ENCODE measurements at regions not wholly inside any gene's neighbourhood (a gene's known extent, or its start where the extent isn't known, plus 50 kb on each side); places are given as distances from the start of the nearest gene placed in this dataset.
"Not testable (repeated sequence)": the region's sequence is repeated elsewhere in the genome, so short reads cannot be mapped to it uniquely, and the experiment has no call there.

DNA sequence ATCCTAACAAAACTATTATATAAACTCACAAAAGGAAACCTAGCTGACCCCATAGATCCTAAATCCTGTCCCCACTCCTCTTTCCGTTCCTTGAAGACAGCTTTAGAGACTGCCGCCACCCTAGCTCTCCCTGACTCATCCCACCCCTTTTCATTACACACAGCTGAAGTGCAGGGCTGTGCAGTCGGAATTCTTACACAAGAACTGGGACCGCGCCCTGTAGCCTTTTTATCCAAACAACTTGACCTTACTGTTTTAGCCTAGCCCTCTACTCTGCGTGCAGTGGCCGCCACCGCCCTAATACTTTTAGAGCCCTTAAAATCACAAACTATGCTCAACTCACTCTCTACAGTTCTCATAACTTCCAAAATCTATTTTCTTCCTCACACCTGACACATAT is 264.0 kb downstream of the SMARCA2 start:
- not testable (repeated sequence) for DNase-seq

DNA sequence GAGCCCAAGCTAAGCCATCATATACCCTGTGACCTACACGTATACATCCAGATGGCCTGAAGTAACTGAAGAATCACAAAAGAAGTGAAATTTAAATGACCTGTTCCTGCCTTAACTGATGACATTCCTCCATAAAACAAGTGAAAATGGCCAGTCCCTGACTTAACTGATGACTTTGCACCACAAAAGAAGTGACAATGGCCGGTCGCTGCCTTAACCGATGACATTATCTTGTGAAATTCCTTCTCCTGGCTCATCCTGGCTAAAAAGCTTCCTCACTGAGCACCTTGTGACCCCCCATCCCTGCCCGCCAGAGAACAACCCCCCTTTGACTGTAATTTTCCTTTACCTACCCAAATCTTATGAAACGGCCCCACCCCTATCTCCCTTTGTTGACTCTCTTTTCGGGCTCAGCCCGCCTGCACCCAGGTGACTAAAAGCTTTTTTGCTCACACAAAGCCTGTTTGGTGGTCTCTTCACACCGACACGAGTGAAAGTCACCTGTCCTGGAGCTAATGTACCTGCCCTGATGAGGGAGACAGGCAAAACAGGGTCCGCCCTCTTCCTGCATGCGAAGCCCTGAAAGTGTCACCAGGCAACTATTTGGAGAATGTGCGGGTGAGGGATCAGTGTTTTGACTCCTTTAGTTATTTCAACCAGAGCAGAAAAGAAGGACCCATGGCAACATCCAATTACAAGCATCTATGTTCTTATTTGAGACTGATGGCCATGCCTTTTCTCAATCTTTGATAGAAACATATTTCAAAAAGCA is 266.1 kb downstream of the SMARCA2 start:
- DNase-seq, result no peak

DNA sequence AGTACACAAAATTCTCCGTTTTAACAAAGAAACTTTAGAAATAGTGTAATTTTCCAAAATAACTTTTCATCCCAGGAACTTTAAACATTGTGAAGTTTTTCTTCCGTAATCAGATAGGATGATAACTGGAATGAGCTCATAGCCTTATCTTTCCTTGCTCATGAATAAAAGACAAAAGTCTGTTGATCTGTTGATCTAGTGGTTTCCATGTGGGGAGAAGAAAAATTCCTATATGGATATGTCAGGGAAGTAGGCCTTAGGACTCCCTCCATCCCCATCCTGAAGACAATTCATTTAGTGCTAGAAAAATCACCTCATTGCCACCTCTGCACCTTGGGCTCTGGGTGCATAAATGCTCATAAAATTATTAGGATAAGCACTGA is 266.6 kb downstream of the SMARCA2 start:
- no peak for DNase-seq

DNA sequence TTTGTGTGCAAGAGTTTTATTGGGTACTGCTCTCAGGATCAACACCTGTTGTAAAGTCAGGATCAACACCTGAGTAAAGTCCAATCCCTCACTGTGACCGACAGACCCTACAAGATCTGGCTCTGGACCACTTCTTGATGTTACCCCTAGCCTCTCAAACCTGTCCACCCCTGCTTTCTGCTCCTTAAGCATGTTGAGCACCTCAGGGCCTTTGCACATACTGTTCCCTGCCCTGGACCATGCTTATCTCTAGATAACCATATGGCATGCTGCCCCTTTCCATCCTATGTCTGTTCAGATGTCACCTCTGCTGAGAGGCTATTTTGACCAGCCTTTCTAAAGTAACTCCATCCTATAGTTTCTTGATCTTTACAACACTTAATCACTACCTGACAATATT is 269.6 kb downstream of the SMARCA2 start:
- no peak for DNase-seq

DNA sequence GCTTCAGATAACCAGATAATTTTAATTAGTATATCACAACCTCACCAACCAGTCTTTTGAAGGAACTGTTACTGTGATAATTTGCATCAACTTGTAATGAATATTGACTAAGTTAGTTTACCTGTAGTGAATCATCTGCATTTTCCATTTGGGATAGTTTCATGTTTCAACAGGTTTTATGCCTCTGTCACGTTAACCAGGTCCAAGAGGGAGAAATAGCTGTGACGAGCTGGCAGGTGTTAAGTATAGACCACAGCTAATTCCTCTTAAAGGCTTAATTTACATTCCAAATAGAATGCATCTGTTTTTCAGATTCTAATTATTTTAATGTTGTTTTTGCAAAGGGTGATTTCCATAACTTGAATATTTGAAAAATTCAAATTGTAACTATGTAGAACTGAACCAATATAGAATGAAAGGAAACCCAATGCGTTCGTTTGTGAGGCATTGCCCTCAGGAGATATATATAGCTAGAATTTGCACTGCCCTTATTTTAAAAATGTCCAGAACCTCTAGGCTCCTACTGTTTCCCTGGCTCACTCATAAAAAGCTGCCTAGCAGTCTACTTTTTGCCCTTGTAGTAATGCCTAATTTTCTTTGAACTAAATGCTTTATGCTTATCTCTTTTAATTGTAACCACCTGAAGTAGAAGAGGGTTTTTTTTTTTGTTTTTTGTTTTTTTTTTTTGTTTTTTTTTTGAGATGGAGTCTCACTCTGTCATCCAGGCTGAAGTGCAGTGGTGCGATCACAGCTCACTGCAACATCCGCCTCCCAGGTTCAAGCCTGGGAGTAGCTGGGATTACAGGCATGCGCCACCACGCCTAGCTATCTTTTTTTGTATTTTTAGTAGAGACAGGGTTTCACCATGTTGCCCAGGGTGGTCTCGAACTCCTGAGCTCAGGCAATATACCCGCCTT is 270.5 kb downstream of the SMARCA2 start:
- no peak for DNase-seq

DNA sequence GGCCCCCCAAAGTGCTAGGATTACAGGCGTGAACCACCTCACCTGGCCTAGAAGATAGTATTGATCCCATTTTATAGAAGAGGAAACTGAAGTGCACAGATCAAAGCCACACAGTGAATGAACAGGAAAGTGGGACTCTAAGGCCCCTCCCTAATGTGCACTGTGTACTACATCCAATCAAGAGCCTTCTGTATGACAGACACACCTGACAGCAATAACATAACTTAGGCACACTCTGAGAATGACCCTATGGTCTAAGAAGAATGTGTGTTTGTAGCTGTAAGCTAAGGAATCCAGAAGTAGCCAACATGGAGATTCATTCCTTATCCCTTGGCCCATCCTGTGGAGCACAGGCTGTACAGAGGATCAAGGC is 271.2 kb downstream of the SMARCA2 start:
- DNase-seq, result no peak

DNA sequence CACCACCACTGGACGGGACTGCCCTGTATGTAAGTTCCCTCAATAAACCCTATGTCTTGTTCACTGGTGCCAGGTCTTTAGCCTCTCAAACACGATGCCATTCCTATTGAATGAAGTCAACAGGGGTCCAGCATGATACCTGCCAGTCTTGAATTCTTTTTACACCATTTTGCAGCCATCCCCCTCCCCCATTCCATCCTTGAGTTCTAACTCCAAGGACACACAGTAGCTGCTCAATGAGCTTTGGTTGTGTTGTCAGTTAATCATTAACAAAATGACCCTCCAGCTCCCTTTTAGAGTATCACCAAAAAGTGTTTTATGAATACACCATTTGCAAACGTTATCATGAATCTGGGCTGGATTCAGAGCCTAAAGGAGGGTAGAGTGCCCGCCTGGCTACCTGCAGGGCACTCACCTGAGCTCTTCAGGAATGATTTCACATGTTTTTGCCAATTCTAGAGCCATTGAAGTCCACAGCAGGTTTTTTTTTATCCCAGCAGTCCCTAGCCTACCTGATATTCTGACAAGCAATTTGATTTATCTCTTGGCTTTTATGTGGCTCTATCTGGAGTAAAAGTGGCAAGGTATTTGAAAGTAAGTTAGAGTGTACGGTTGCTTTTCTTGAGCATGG is 271.8 kb downstream of the SMARCA2 start:
- no peak for DNase-seq

DNA sequence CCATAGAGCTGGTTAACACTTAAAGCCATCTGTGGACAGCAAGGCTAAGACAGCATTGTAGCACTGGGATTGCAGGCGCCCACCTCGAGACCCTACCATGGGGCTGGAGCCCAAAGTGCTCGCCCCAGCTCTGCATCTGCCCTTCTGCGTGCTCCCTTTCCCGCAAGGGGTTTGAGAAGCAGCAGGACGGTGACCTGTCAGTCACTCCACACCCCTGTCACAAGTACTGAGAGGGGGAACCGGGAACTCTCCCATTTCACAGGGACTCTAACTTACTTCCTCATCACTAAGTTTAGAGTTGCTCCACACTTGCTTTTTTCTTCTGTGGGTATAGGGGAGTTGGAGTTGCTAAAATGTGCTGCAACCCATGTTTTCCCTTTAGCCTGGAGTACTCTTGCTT is 273.2 kb downstream of the SMARCA2 start:
- DNase-seq, result no peak

DNA sequence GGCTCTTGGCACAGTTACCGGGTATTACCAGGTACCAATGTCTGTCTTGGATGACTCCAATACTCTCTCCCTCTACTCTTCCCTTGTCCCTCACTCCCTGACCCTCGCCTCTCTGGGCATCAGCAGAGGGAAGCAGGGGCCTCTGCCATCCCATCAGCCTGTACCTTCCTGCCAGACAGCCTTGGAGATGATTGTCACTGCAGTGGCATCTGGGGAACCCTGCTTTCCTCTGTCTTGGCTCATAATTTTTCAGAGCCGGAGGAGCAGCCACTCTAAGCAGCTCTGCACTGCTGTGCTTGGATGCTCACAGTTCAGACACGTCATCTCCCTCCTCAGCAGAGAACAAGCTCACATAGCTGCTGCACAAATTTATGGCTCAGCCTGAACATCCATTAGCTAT is 274.1 kb downstream of the SMARCA2 start:
- DNase-seq, result no peak

DNA sequence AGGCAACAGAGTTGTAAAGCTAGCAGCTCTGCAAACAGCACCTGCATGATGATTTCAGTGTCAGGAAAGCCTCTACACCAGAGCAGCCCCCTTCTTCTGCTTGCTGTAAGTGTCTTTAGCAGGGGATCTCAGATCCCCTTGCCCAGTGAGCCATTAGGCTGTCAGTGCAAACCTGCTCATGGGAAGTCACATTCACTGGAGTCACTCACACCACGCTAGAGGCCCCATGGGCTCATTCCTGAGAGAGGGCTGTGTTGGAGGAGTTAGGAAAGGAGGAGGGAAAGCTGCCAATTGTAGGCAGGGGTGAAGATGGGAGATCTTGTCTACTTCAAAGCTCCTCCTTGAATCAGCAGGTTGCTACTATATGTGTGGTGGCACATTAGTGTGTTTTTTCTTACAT is 275.2 kb downstream of the SMARCA2 start:
- DNase-seq, result no peak

DNA sequence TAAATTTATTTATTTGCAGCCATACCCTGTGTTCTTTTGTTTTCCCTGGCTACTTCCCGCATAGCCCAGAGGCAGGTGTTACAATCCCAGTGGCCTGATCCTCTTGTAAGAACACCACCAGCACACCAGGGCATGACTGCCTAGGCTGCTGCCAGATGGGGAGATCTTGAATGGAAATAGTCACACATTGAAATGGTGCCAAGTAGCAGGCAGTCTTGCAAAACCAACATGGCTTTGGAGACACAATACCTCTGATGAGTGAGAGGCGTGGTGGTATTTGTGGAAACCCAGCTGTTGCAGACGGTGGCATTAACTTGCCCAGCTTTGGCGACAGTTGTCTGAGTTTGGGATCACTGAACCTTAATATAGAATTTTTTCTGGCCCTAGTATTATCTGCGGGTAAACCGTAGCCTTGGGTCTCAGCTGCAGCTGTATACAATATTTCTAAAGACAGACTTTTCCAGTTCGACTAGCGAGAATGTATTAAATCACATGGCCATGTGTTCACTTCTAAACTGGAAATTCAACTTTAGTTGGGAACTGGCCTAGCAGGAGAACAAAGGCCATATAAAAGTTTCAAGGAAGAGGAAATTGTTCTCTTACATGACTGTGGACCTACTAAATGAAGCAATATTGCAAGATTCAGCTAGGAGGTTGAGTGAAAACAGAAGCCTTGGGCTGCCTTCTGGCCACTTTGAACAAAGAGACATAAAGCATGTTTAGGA is 277.0 kb downstream of the SMARCA2 start:
- DNase-seq, result peak; percentile 14

DNA sequence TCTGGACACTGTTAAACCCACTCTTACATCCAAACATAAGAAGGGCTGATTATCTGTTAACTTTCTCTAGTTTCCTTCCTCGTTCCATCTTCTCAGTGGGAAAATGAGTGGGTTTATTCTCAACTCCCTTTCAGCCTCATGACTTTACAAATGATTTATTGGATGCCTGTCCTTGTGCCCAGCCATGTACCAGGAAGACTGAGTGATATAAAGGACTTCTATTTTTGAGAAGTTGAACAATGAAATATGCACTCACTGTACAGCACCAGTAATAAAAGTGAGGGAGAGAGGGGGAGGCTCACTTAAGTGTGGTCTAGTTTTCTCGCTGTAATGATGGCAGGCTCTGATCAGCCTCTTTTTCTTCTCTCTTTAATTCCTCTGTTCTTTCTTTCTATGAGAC is 277.6 kb downstream of the SMARCA2 start:
- DNase-seq, result no peak

DNA sequence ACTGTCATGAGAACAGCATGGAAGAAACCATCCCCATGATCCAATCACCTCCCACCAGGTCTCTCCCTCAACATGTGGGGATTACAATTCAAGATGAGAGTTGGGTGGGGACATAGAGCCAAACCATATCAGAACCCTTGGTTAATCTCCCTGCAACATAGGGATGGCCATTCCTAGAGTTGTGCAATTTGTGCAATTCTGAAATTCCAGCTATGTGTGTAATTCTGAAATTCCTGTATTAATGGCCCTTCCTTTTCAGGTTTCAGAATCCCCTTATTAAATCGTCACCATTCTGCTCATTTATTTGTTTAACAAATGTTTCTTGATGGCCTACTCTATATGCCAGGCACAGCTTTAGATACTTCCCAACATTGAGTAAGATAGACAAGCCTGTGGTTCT is 282.6 kb downstream of the SMARCA2 start:
- DNase-seq, result no peak

DNA sequence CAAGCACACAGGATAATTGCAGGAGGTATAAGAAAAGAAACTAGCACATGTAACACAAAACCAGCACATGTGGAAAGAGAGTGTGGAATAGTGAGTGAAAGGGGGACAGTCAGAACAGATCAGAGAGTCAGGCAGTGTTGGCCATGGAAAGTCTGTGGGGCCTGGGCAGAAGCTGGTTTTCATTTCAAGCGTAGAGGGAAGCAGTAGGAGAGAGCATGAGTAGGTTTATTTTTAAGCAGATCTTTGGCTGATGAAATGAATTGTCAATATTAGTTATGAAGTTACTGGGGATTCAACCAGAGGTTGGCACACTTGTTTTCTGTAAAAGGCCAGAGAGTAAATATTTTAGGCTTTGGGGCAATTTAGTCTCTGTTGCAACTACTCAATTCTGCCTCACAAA is 283.1 kb downstream of the SMARCA2 start:
- DNase-seq, result no peak

DNA sequence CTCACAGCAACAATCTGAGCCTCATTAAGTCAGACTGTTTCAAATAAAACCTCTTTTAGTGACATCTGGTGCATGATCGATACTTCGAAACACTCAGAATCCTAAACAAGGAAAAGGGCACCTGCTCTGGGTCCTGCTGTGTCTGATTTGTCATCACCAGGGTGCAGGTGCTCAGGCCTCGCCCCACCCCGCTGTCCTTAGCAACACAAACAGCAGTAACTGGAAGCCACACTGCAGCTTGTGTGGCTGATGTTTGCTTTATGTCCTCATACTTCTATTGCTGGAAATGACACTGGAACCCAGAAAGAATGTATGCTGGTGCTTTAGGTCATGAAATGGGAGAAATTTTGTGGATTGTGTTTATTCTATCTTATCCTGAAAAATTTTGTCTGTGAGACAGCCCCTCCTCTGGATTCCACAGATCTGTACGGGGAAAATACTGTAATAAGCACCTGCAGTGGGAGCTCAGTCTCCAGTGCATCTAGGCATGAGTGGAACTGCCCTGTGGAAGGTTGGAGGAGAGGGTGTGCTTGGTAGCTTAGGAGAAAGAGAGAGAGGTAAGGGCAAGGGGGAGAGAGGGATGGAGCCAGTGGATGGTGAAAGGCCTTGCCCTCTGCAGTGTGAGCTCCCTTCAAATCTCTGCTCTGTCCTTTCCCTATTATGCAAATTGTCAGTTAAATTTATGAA is 284.2 kb downstream of the SMARCA2 start:
- DNase-seq, result peak; percentile 92

DNA sequence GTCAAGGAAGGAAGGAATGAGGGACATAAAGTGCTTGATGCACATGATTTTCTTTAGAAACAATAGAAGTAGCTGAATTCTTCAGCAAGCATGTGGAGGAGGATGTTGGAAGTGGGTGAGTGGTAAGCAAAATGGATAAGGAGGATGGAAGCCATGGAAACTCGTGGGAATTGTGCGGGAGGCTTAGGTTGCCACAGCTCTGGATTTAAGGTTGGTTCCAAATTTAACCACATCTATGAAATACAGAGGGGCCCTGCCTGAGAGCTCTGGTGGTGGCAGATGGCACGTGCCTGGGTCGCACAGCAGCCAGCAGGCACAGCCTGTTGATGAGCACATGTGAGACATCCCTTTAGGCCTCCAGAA is 284.7 kb downstream of the SMARCA2 start:
- DNase-seq, result no peak

DNA sequence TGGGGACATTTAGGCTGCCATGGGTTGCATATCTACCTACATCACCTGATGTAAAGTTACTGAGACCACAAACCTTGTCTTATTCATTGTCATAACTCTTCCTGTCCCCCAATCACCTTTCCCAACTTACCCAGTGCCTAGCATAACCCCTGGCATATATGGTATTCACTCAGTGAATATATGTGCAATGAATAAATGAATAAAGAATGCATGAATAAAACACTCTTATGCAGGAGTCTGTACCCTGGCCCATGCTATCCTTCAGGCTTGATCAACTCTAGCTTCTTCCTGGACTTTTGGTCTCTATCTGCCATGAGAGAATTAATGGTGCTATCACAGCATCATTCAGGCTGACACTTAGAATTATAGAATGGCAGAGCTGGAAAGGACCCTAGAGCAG is 285.2 kb downstream of the SMARCA2 start:
- no peak for DNase-seq

DNA sequence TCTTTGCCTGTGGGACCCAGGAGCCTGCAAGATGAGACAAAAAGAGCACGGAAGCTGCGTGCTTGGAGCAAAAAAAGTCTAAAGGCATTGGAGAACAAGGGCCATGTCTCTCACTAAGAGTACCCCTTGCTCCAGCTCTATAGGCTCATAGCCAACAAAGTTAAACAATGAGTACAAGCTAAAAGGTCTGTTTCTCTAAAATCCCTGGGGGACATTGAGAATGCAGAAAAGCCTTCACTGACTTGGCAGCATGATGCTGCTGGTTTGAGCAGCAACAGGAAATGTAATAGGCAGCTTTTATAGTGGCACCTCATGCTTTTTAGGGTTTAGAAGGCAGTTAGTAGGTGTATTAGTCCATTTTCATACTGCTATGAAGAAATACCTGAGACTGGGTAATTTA is 287.5 kb downstream of the SMARCA2 start:
- no peak for DNase-seq

DNA sequence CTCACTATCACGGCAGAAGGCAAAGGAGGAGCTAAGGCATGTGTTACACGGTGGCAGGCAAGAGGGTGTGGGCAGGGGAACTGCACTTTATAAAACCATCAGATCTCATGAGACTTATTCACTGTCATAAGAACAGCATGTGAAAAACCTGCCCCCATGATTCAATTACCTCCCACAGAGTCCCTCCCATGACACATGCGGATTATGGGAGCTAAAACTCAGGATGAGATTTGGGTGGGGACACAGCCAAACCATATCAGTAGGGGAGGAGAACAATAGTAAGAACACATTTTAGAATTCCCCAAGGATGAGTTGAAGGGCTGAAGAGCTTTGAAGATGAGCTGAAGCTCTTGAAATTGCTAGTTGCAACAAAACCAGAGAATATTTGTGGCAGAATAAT is 287.9 kb downstream of the SMARCA2 start:
- DNase-seq, result no peak

DNA sequence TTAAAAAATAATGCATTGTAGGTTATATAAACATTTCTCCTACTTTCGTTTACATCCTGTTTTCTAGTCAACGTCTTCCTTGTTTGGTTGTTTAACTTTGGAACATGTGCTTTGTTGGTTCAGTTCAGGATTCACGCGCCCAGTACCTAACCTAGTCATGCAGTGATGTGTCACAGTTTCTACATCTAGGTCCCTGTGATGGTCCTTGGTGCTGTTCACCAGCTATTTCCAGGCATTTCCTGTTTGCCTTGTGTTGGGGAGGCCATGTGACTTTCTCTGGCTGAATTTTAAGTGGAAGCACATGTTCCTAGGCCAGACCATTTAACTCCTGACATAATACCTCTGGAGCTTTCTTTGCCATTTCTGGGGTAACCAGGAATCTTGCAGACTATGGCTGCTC is 292.3 kb downstream of the SMARCA2 start:
- DNase-seq, result no peak

DNA sequence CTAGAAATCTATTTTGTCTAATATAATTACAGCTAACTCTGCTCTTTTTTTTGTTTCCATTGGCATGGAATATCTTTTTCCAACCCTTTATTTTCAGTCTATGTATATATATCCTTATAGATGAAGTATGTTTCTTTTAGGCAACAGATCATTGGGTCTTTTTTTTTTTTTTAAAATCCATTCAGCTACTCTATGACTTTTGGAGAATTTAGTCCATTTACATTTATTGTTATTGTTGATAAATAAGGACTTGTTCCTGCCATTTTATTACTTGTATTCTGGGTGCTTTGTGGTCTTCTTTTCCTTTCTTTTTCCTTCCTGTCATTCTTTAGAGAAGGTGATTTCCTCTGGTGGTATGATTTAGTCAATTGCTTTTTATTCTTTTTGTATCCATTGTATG is 296.8 kb downstream of the SMARCA2 start:
- no peak for DNase-seq

DNA sequence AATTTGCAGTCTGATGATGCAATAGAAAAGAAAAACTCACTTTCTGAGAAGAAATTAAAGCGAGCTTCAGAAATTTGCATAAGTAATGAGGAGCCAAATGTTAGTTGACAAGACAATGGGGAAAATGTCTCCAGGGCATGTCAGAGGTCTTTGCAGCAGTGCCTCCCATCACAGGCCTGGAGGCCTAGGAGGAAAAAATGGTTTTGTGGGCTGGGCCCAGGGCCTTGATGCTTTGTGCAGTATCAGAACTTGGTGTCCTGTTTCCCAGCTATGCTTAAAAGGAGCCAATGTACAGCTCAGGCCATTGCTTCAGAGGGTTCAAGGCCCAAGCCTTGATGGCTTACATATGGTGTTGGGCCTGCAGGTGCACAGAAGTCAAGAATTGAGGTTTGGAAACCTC is 298.4 kb downstream of the SMARCA2 start:
- DNase-seq, result no peak

DNA sequence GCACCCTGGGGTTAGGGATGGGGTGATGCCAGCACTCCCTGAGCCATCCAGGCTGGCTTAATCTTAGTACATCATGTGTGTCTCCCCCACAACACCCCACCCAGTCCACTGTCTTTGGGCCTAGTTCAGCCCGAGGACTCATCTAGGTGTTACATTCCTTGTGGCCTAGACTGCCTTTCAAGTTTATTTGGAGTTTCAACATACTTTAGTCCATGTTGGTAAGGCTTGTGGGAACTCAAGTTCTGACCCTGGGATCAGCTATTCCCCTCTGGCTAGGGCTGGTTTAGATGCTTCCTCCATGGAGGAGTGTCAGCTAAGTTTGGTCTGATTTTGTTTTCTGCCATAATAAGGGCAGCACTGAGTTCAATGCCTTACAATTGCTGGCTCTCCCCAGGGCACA is 302.4 kb downstream of the SMARCA2 start:
- no peak for DNase-seq
